ENCODE measurements at regions not wholly inside any gene's neighbourhood (a gene's known extent, or its start where the extent isn't known, plus 50 kb on each side); places are given as distances from the start of the nearest gene placed in this dataset.

GRCh38 chr16:80054647-80055046 is 454.1 kb upstream of the MAF start:
- no peak overlapping the region for H3K27ac ChIP-seq
- H3K9me3 ChIP-seq (ENCODE audit: low read depth, low read length) = no peaks in the 10 kb centered on the region
- no peaks in the 10 kb centered on the region for H3K36me3 ChIP-seq (ENCODE audit: insufficient read depth, low read length)
- no peak overlapping the region for H3K9ac ChIP-seq (ENCODE audit: insufficient read length)
- DNase-seq (ENCODE audit: low read depth, low spot score) = no peak
- no peak overlapping the region for H3K4me3 ChIP-seq
- no peak for TF ChIP-seq EZH2 (IDR thresholded peaks at IDR 0.05)
- TF ChIP-seq FOXP2 (optimal IDR thresholded peaks at IDR 0.05; ENCODE audit: control extremely low read depth, extremely low read length, insufficient read depth) = no peak
- no peak for TF ChIP-seq POLR2AphosphoS5 (IDR thresholded peaks at IDR 0.05; ENCODE audit: borderline replicate concordance, low read depth, low read length)

- no peak for DNase-seq (ENCODE audit: low read depth, low spot score)
- TF ChIP-seq FOXP2 (optimal IDR thresholded peaks at IDR 0.05; ENCODE audit: control extremely low read depth, extremely low read length, insufficient read depth) (no peak), POLR2AphosphoS5 (IDR thresholded peaks at IDR 0.05; ENCODE audit: borderline replicate concordance, low read depth, low read length) (no peak), EZH2 (IDR thresholded peaks at IDR 0.05) (no peak)
- no peak overlapping the region for H3K4me3 ChIP-seq
- no peak overlapping the region for H3K9ac ChIP-seq (ENCODE audit: insufficient read length)
- no peaks in the 10 kb centered on the region for H3K9me3 ChIP-seq (ENCODE audit: low read depth, low read length)
- no peaks in the 10 kb centered on the region for H3K36me3 ChIP-seq (ENCODE audit: insufficient read depth, low read length)
- H3K27ac ChIP-seq = no peak overlapping the region
These were observed 450.5 kb upstream of the MAF start for GRCh38 chr16:80051040-80051439.

GRCh38 chr16:80048250-80048649 is 447.7 kb upstream of the MAF start:
- Histone ChIP-seq H3K9me3 (ENCODE audit: low read depth, low read length) (no peaks in the 10 kb centered on the region), H3K27ac (no peak overlapping the region), H3K36me3 (ENCODE audit: insufficient read depth, low read length) (no peaks in the 10 kb centered on the region), H3K4me3 (no peak overlapping the region), H3K9ac (ENCODE audit: insufficient read length) (no peak overlapping the region)
- DNase-seq (ENCODE audit: low read depth, low spot score) = no peak
- TF ChIP-seq FOXP2 (optimal IDR thresholded peaks at IDR 0.05; ENCODE audit: control extremely low read depth, extremely low read length, insufficient read depth) (no peak), EZH2 (IDR thresholded peaks at IDR 0.05) (no peak)

- TF ChIP-seq EZH2 (IDR thresholded peaks at IDR 0.05) = no peak
- no peak for TF ChIP-seq FOXP2 (optimal IDR thresholded peaks at IDR 0.05; ENCODE audit: control extremely low read depth, extremely low read length, insufficient read depth)
- TF ChIP-seq POLR2AphosphoS5 (IDR thresholded peaks at IDR 0.05; ENCODE audit: borderline replicate concordance, low read depth, low read length) = no peak
- Histone ChIP-seq H3K36me3 (ENCODE audit: insufficient read depth, low read length) (no peaks in the 10 kb centered on the region), H3K27ac (no peak overlapping the region), H3K4me3 (no peak overlapping the region), H3K9ac (ENCODE audit: insufficient read length) (no peak overlapping the region), H3K9me3 (ENCODE audit: low read depth, low read length) (no peaks in the 10 kb centered on the region)
- DNase-seq (ENCODE audit: low read depth, low spot score) = no peak
These were observed 447.3 kb upstream of the MAF start for GRCh38 chr16:80047842-80048241.

GRCh38 chr16:80046848-80047247 is 446.3 kb upstream of the MAF start:
- Histone ChIP-seq H3K9me3 (ENCODE audit: low read depth, low read length) (no peaks in the 10 kb centered on the region), H3K27ac (no peak overlapping the region), H3K4me3 (no peak overlapping the region), H3K36me3 (ENCODE audit: insufficient read depth, low read length) (no peaks in the 10 kb centered on the region), H3K9ac (ENCODE audit: insufficient read length) (no peak overlapping the region)
- no peak for TF ChIP-seq FOXP2 (optimal IDR thresholded peaks at IDR 0.05; ENCODE audit: control extremely low read depth, extremely low read length, insufficient read depth)
- no peak for TF ChIP-seq EZH2 (IDR thresholded peaks at IDR 0.05)
- no peak for DNase-seq (ENCODE audit: low read depth, low spot score)

GRCh38 chr16:80046261-80046660 is 445.7 kb upstream of the MAF start:
- no peak for TF ChIP-seq EZH2 (IDR thresholded peaks at IDR 0.05)
- no peak for TF ChIP-seq FOXP2 (optimal IDR thresholded peaks at IDR 0.05; ENCODE audit: control extremely low read depth, extremely low read length, insufficient read depth)
- TF ChIP-seq POLR2AphosphoS5 (IDR thresholded peaks at IDR 0.05; ENCODE audit: borderline replicate concordance, low read depth, low read length) = no peak
- DNase-seq (ENCODE audit: low read depth, low spot score) = no peak

GRCh38 chr16:80045861-80046260 is 445.3 kb upstream of the MAF start:
- Histone ChIP-seq H3K9me3 (ENCODE audit: low read depth, low read length) (no peaks in the 10 kb centered on the region), H3K9ac (ENCODE audit: insufficient read length) (no peak overlapping the region), H3K36me3 (ENCODE audit: insufficient read depth, low read length) (no peaks in the 10 kb centered on the region), H3K4me3 (no peak overlapping the region), H3K27ac (no peak overlapping the region)
- TF ChIP-seq EZH2 (IDR thresholded peaks at IDR 0.05) (no peak), FOXP2 (optimal IDR thresholded peaks at IDR 0.05; ENCODE audit: control extremely low read depth, extremely low read length, insufficient read depth) (no peak), POLR2AphosphoS5 (IDR thresholded peaks at IDR 0.05; ENCODE audit: borderline replicate concordance, low read depth, low read length) (no peak)
- DNase-seq (ENCODE audit: low read depth, low spot score) = no peak

More at GRCh38 chr16:80046261-80046660, 445.7 kb upstream of the MAF start:
- Histone ChIP-seq H3K9me3 (ENCODE audit: low read depth, low read length) (no peaks in the 10 kb centered on the region), H3K9ac (ENCODE audit: insufficient read length) (no peak overlapping the region), H3K36me3 (ENCODE audit: insufficient read depth, low read length) (no peaks in the 10 kb centered on the region), H3K27ac (no peak overlapping the region), H3K4me3 (no peak overlapping the region)

GRCh38 chr16:80041410-80041809 is 440.9 kb upstream of the MAF start:
- H3K9ac ChIP-seq (ENCODE audit: insufficient read length) = no peak overlapping the region
- no peak overlapping the region for H3K27ac ChIP-seq

GRCh38 chr16:80040814-80041213 is 440.3 kb upstream of the MAF start:
- DNase-seq (ENCODE audit: low read depth, low spot score) = no peak
- Histone ChIP-seq H3K36me3 (ENCODE audit: insufficient read depth, low read length) (no peaks in the 10 kb centered on the region), H3K27ac (no peak overlapping the region), H3K9me3 (ENCODE audit: low read depth, low read length) (no peaks in the 10 kb centered on the region), H3K9ac (ENCODE audit: insufficient read length) (no peak overlapping the region), H3K4me3 (no peak overlapping the region)
- TF ChIP-seq FOXP2 (optimal IDR thresholded peaks at IDR 0.05; ENCODE audit: control extremely low read depth, extremely low read length, insufficient read depth) = no peak
- no peak for TF ChIP-seq POLR2AphosphoS5 (IDR thresholded peaks at IDR 0.05; ENCODE audit: borderline replicate concordance, low read depth, low read length)
- no peak for TF ChIP-seq EZH2 (IDR thresholded peaks at IDR 0.05)

More at GRCh38 chr16:80041410-80041809, 440.9 kb upstream of the MAF start:
- Histone ChIP-seq H3K4me3 (no peak overlapping the region), H3K36me3 (ENCODE audit: insufficient read depth, low read length) (no peaks in the 10 kb centered on the region), H3K9me3 (ENCODE audit: low read depth, low read length) (no peaks in the 10 kb centered on the region)
- no peak for DNase-seq (ENCODE audit: low read depth, low spot score)
- no peak for TF ChIP-seq POLR2AphosphoS5 (IDR thresholded peaks at IDR 0.05; ENCODE audit: borderline replicate concordance, low read depth, low read length)
- no peak for TF ChIP-seq EZH2 (IDR thresholded peaks at IDR 0.05)
- TF ChIP-seq FOXP2 (optimal IDR thresholded peaks at IDR 0.05; ENCODE audit: control extremely low read depth, extremely low read length, insufficient read depth) = no peak
